KMS-11 (cell line): ENCODE measurements at regions not wholly inside any gene's neighbourhood (a gene's known extent, or its start where the extent isn't known, plus 50 kb on each side); places are given as distances from the start of the nearest gene placed in this dataset.

Source experiments
- H2AFZ ChIP-seq: fragments of 200-600 bp; sonication (generic); 2 replicates; pipeline ENCODE4 v1.6.1; 2016; ENCODE audit warnings: antibody characterized with exemption, mixed run types, low read depth
- H3K27ac ChIP-seq: fragments of 200-600 bp; sonication (generic); 2 replicates; pipeline ENCODE4 v1.6.1; 2016; ENCODE audit warnings: mild to moderate bottlenecking, mixed run types
- H3K27me3 ChIP-seq: fragments of 200-600 bp; sonication (generic); 2 replicates; pipeline ENCODE4 v1.6.1; 2017; ENCODE audit warnings: mild to moderate bottlenecking, low read depth, mixed run types, moderate library complexity; ENCODE audit not compliant: insufficient read depth
- H3K36me3 ChIP-seq: fragments of 200-600 bp; sonication (generic); 2 replicates; pipeline ENCODE4 v1.6.1; 2017; ENCODE audit warnings: mild to moderate bottlenecking, mixed run types; ENCODE audit not compliant: insufficient read depth
- H3K4me1 ChIP-seq: fragments of 200-600 bp; sonication (generic); 2 replicates; pipeline ENCODE4 v1.6.1; 2016; ENCODE audit warnings: mild to moderate bottlenecking, low read depth, mixed run types; ENCODE audit not compliant: poor library complexity, severe bottlenecking
- H3K4me2 ChIP-seq: fragments of 200-600 bp; sonication (generic); 2 replicates; pipeline ENCODE4 v1.7.0; 2016; ENCODE audit warnings: mild to moderate bottlenecking, mixed run types
- H3K4me3 ChIP-seq: fragments of 200-600 bp; sonication (generic); IDR thresholded peaks from 2 replicates; pipeline ENCODE4 v1.6.1; 2017; ENCODE audit warnings: low read depth, low read length, mixed read lengths; ENCODE audit not compliant: insufficient read depth
- H3K79me2 ChIP-seq: fragments of 200-600 bp; sonication (generic); 2 replicates; pipeline ENCODE4 v1.6.1; 2016; ENCODE audit warnings: low read depth, mixed run types; ENCODE audit not compliant: insufficient read depth
- H3K9ac ChIP-seq: fragments of 200-600 bp; sonication (generic); 2 replicates; pipeline ENCODE4 v1.6.1; 2016; ENCODE audit warnings: mild to moderate bottlenecking, mixed run types
- H4K20me1 ChIP-seq: fragments of 200-600 bp; sonication (generic); 2 replicates; pipeline ENCODE4 v1.6.1; 2016; ENCODE audit warnings: mild to moderate bottlenecking, mixed run types; ENCODE audit not compliant: insufficient read depth
- CTCF ChIP-seq: fragments of 200-600 bp; sonication (generic); conservative IDR thresholded peaks from 2 replicates; pipeline ENCODE4 v1.6.1; 2017; ENCODE audit warnings: low read depth, mild to moderate bottlenecking, antibody characterized with exemption, low read length, moderate library complexity, mixed read lengths

- H3K9ac ChIP-seq: no peak overlapping the region
- H3K4me1 ChIP-seq: no peaks in the 10 kb centered on the region
- H4K20me1 ChIP-seq: no peaks in the 10 kb centered on the region
- no peaks in the 10 kb centered on the region for H3K36me3 ChIP-seq
- no peak overlapping the region for H3K27ac ChIP-seq
- no peak for TF ChIP-seq CTCF
- no peak overlapping the region for H3K4me3 ChIP-seq
- H3K27me3 ChIP-seq: no peaks in the 10 kb centered on the region
- no peak overlapping the region for H2AFZ ChIP-seq
- H3K79me2 ChIP-seq: no peaks in the 10 kb centered on the region
- H3K4me2 ChIP-seq: no peak overlapping the region
Observed at GRCh38 chr13:64849196-64849595, 2380.9 kb downstream of the PCDH9 start.

- H3K4me2 ChIP-seq: no peak overlapping the region
- no peak overlapping the region for H3K27ac ChIP-seq
- TF ChIP-seq CTCF: no peak
- no peaks in the 10 kb centered on the region for H3K27me3 ChIP-seq
- no peaks in the 10 kb centered on the region for H3K36me3 ChIP-seq
- H3K79me2 ChIP-seq: no peaks in the 10 kb centered on the region
- no peak overlapping the region for H3K4me3 ChIP-seq
- no peak overlapping the region for H2AFZ ChIP-seq
- H3K4me1 ChIP-seq: no peaks in the 10 kb centered on the region
- H3K9ac ChIP-seq: no peak overlapping the region
- no peaks in the 10 kb centered on the region for H4K20me1 ChIP-seq
Observed at GRCh38 chr13:64847767-64848166, 2382.4 kb downstream of the PCDH9 start.

- Histone ChIP-seq H2AFZ (no peak overlapping the region), H3K4me1 (no peaks in the 10 kb centered on the region), H3K4me3 (no peak overlapping the region), H3K36me3 (no peaks in the 10 kb centered on the region), H3K9ac (no peak overlapping the region), H3K79me2 (no peaks in the 10 kb centered on the region), H3K27me3 (no peaks in the 10 kb centered on the region), H4K20me1 (no peaks in the 10 kb centered on the region), H3K27ac (no peak overlapping the region), H3K4me2 (no peak overlapping the region)
- no peak for TF ChIP-seq CTCF
Observed at GRCh38 chr13:64845110-64845509, 2385.0 kb downstream of the PCDH9 start.

GRCh38 chr13:64819081-64819480 is 2411.1 kb downstream of the PCDH9 start:
- Histone ChIP-seq H3K4me1 (no peaks in the 10 kb centered on the region), H2AFZ (no peak overlapping the region), H3K36me3 (no peaks in the 10 kb centered on the region), H3K4me3 (no peak overlapping the region), H3K4me2 (no peak overlapping the region), H3K27me3 (no peaks in the 10 kb centered on the region), H3K9ac (no peak overlapping the region), H4K20me1 (no peaks in the 10 kb centered on the region), H3K79me2 (no peaks in the 10 kb centered on the region), H3K27ac (no peak overlapping the region)
- no peak for TF ChIP-seq CTCF

GRCh38 chr13:64817691-64818090 is 2412.4 kb downstream of the PCDH9 start:
- no peak overlapping the region for H3K9ac ChIP-seq
- H3K27me3 ChIP-seq: no peaks in the 10 kb centered on the region
- TF ChIP-seq CTCF: no peak

More at GRCh38 chr13:64817691-64818090, 2412.4 kb downstream of the PCDH9 start:
- Histone ChIP-seq H3K4me2 (no peak overlapping the region), H2AFZ (no peak overlapping the region), H3K36me3 (no peaks in the 10 kb centered on the region), H3K27ac (no peak overlapping the region), H3K4me3 (no peak overlapping the region), H4K20me1 (no peaks in the 10 kb centered on the region), H3K4me1 (no peaks in the 10 kb centered on the region), H3K79me2 (no peaks in the 10 kb centered on the region)
